Activated T-cell treated with anti-CD3 and anti-CD28 coated beads, Interleukin-2, amount 50 U/mL, for 24 hours (primary cell): ENCODE measurements at regions not wholly inside any gene's neighbourhood (a gene's known extent, or its start where the extent isn't known, plus 50 kb on each side); places are given as distances from the start of the nearest gene placed in this dataset.
"Not testable (repeated sequence)": the region's sequence is repeated elsewhere in the genome, so short reads cannot be mapped to it uniquely, and the experiment has no call there.

Source experiments
- DNase-seq: peaks from one replicate; pipeline ENCODE4 v3.0.0-alpha.2; 2020
- H3K27ac Mint-ChIP-seq: 2 replicates; pipeline ENCODE4 v1.8.0; 2020; ENCODE audit warnings: mild to moderate bottlenecking, mixed read lengths
- H3K27me3 Mint-ChIP-seq: 2 replicates; pipeline ENCODE4 v1.8.0; 2020; ENCODE audit warnings: mixed read lengths
- H3K36me3 Mint-ChIP-seq: 2 replicates; pipeline ENCODE4 v1.8.0; 2020; ENCODE audit warnings: low read depth, mixed read lengths
- H3K4me1 Mint-ChIP-seq: 2 replicates; pipeline ENCODE4 v1.8.0; 2020; ENCODE audit warnings: low read depth, mixed read lengths
- H3K4me3 Mint-ChIP-seq: 2 replicates; pipeline ENCODE4 v1.8.0; 2020; ENCODE audit warnings: mild to moderate bottlenecking, moderate library complexity, mixed read lengths
- H3K9me3 Mint-ChIP-seq: 2 replicates; pipeline ENCODE4 v1.8.0; 2020; ENCODE audit warnings: mixed read lengths

DNA sequence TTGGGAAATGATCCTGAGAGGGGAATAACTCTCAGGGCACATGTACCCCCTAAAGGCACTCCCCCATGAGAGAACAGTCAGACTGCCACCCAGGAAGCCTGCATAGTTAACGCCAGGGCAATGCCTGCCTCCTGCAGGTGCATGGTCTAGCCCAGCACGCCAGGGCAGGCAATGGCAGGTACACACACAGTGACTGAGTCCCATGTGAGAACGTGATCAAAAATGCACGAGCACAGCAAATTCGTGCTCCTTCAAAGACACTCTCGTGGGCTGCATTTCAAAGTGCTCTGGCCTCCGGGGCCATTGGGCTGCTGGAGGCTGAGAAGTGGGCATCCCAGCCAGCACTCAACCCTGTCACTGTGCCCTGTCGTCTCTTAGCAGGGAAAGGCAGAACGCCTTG, 79.7 kb downstream of the SHANK2 start:
- no peak overlapping the region for H3K27ac Mint-ChIP-seq

GRCh38 chr11:71171576-71171975, 80.8 kb downstream of the SHANK2 start:
- H3K9me3 Mint-ChIP-seq: peaks cover 5% of the 10 kb centered on the region
- H3K27ac Mint-ChIP-seq: no peak overlapping the region
- no peaks in the 10 kb centered on the region for H3K4me1 Mint-ChIP-seq
- H3K36me3 Mint-ChIP-seq: no peaks in the 10 kb centered on the region
- DNase-seq: no peak
- H3K4me3 Mint-ChIP-seq: no peak overlapping the region
- peaks cover 18% of the 10 kb centered on the region for H3K27me3 Mint-ChIP-seq

More for the DNA sequence above, 79.7 kb downstream of the SHANK2 start:
- Mint-ChIP-seq H3K4me3 (no peak overlapping the region), H3K4me1 (no peaks in the 10 kb centered on the region), H3K9me3 (peaks cover 13% of the 10 kb centered on the region), H3K27me3 (peaks cover 18% of the 10 kb centered on the region), H3K36me3 (no peaks in the 10 kb centered on the region)
- DNase-seq: no peak

- Mint-ChIP-seq H3K36me3 (no peaks in the 10 kb centered on the region), H3K27me3 (peaks cover 18% of the 10 kb centered on the region), H3K4me1 (no peaks in the 10 kb centered on the region), H3K9me3 (no peaks in the 10 kb centered on the region), H3K4me3 (no peak overlapping the region), H3K27ac (no peak overlapping the region)
- DNase-seq: no peak
These were observed 81.6 kb downstream of the SHANK2 start for GRCh38 chr11:71170624-71171423.

- H3K36me3 Mint-ChIP-seq: no peaks in the 10 kb centered on the region
- no peak overlapping the region for H3K4me3 Mint-ChIP-seq
- H3K9me3 Mint-ChIP-seq: no peaks in the 10 kb centered on the region
- peaks cover 19% of the 10 kb centered on the region for H3K27me3 Mint-ChIP-seq
- no peaks in the 10 kb centered on the region for H3K4me1 Mint-ChIP-seq
- H3K27ac Mint-ChIP-seq: no peak overlapping the region
- DNase-seq: no peak
These were observed 83.1 kb downstream of the SHANK2 start for GRCh38 chr11:71169313-71169712.

- not testable (repeated sequence) for H3K4me3 Mint-ChIP-seq, H3K9me3 Mint-ChIP-seq, DNase-seq, H3K27me3 Mint-ChIP-seq, H3K36me3 Mint-ChIP-seq, H3K4me1 Mint-ChIP-seq, H3K27ac Mint-ChIP-seq
These were observed 84.6 kb downstream of the SHANK2 start for GRCh38 chr11:71167814-71168213.

DNA sequence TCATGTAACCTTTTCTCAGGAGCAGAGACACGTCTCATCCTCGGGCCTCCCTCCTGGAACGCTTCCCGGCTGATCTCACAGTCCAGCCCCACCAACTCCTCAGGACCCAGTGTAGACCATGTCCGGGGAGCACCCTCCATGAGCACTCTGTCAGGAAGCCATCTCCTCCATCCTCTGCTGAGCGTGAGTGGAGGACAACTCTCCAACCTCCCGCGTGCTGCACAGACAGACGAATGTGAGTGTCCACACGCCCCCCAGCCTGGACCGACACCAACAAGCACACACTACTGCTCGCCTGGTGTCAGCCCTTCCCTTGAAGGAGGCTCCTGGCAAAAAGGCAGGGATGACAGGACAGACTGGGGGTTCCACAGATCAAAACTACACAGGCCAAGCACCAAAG, 86.6 kb downstream of the SHANK2 start:
- DNase-seq: no peak
- H3K27me3 Mint-ChIP-seq: peaks cover 12% of the 10 kb centered on the region
- H3K27ac Mint-ChIP-seq: no peak overlapping the region
- no peaks in the 10 kb centered on the region for H3K36me3 Mint-ChIP-seq
- H3K4me3 Mint-ChIP-seq: no peak overlapping the region
- no peaks in the 10 kb centered on the region for H3K4me1 Mint-ChIP-seq
- H3K9me3 Mint-ChIP-seq: no peaks in the 10 kb centered on the region

- H3K9me3 Mint-ChIP-seq: no peaks in the 10 kb centered on the region
- H3K36me3 Mint-ChIP-seq: no peaks in the 10 kb centered on the region
- DNase-seq: no peak
- H3K27me3 Mint-ChIP-seq: peaks cover 12% of the 10 kb centered on the region
- no peaks in the 10 kb centered on the region for H3K4me1 Mint-ChIP-seq
- H3K4me3 Mint-ChIP-seq: no peak overlapping the region
- no peak overlapping the region for H3K27ac Mint-ChIP-seq
These were observed 87.8 kb downstream of the SHANK2 start for GRCh38 chr11:71164621-71165020.

GRCh38 chr11:71164186-71164585, 88.2 kb downstream of the SHANK2 start:
- no peak for DNase-seq
- no peaks in the 10 kb centered on the region for H3K36me3 Mint-ChIP-seq
- H3K9me3 Mint-ChIP-seq: no peaks in the 10 kb centered on the region
- no peak overlapping the region for H3K27ac Mint-ChIP-seq
- no peak overlapping the region for H3K4me3 Mint-ChIP-seq
- no peaks in the 10 kb centered on the region for H3K4me1 Mint-ChIP-seq
- peaks cover 15% of the 10 kb centered on the region for H3K27me3 Mint-ChIP-seq

GRCh38 chr11:71163371-71163770, 89.0 kb downstream of the SHANK2 start:
- no peaks in the 10 kb centered on the region for H3K9me3 Mint-ChIP-seq
- H3K27ac Mint-ChIP-seq: no peak overlapping the region
- no peak overlapping the region for H3K4me3 Mint-ChIP-seq
- no peak for DNase-seq
- H3K36me3 Mint-ChIP-seq: no peaks in the 10 kb centered on the region
- H3K4me1 Mint-ChIP-seq: no peaks in the 10 kb centered on the region
- H3K27me3 Mint-ChIP-seq: peaks cover 16% of the 10 kb centered on the region

GRCh38 chr11:71158936-71159335, 93.4 kb downstream of the SHANK2 start:
- DNase-seq: no peak
- H3K4me1 Mint-ChIP-seq: no peaks in the 10 kb centered on the region

DNA sequence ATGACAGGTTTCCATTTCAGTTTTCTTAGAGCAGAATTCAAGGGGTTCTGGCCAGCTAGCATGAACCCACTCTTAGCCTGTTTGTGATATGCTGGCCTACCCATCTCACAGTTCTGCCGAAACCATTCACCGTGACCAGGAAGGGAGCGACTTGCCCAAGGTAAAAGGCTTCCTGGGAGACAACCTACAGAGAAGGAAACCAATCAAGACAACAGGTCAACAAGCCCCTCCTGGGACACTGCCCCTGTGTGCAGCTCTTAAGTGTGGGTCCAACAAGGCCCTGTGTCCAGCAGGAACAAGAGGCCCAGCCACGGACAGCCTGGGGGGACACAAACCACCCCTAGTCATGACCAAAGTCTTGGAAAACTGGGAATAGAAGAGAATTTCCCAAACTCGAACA, 94.7 kb downstream of the SHANK2 start:
- not testable (repeated sequence) for H3K4me3 Mint-ChIP-seq, DNase-seq, H3K27ac Mint-ChIP-seq, H3K36me3 Mint-ChIP-seq, H3K4me1 Mint-ChIP-seq, H3K9me3 Mint-ChIP-seq
- peaks cover 39% of the 10 kb centered on the region for H3K27me3 Mint-ChIP-seq

More at GRCh38 chr11:71158936-71159335, 93.4 kb downstream of the SHANK2 start:
- Mint-ChIP-seq H3K27me3 (peaks cover 28% of the 10 kb centered on the region), H3K36me3 (no peaks in the 10 kb centered on the region), H3K4me3 (no peak overlapping the region), H3K27ac (no peak overlapping the region), H3K9me3 (no peaks in the 10 kb centered on the region)

GRCh38 chr11:71156301-71156700, 96.1 kb downstream of the SHANK2 start:
- H3K27me3 Mint-ChIP-seq: peaks cover 47% of the 10 kb centered on the region
- H3K36me3 Mint-ChIP-seq: no peaks in the 10 kb centered on the region
- no peak overlapping the region for H3K27ac Mint-ChIP-seq
- H3K4me3 Mint-ChIP-seq: no peak overlapping the region
- peaks cover 4% of the 10 kb centered on the region for H3K4me1 Mint-ChIP-seq
- DNase-seq: no peak
- no peaks in the 10 kb centered on the region for H3K9me3 Mint-ChIP-seq

DNA sequence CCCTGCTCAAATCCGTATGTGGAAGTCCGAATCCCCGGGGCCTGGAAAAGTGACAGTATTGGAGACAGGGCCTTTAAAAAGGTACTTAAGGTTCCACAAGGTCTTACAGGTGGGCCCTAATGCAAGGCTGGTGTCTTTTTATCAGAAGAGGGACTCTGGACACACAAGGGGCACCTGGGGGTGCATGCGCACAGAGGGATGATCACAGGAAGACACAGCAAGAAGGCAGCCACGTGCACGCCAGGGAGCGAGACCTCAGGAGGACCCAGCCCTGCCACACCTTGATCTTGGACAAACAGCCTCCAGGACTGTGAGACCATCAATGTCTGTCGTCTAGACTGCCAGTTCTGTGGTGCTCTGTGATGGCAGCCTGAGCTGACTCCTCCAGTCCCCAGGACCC, 96.5 kb downstream of the SHANK2 start:
- peaks cover 4% of the 10 kb centered on the region for H3K4me1 Mint-ChIP-seq
- no peak overlapping the region for H3K4me3 Mint-ChIP-seq
- peaks cover 44% of the 10 kb centered on the region for H3K27me3 Mint-ChIP-seq

DNA sequence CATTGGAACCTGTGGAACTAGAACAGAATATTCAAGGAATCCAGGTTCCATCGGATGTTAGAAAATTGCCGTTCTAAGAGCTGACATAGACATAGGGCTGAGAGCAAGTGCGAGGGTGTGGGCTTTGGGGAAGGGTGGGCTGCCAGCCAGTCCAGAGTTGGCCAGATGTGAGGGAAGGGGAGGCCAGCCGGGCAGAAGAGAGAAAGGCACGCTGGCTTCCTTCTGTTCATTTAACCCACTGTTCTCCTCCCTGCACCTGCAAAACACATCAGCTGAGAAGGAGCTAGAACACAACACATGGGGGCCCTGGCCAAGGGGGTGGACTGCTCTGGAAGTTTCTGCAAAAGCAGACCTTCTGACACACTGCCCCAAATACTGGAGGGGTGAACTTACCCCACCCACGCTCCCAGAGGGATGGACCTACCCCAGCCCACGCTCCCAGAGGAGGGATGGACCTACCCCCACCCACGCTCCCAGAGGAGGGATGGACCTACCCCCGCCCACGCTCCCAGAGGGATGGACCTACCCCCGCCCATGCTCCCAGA, 98.0 kb downstream of the SHANK2 start:
- H3K27ac Mint-ChIP-seq: no peak overlapping the region
- H3K4me3 Mint-ChIP-seq: no peak overlapping the region
- H3K27me3 Mint-ChIP-seq: peaks cover 44% of the 10 kb centered on the region
- no peaks in the 10 kb centered on the region for H3K36me3 Mint-ChIP-seq
- no peak for DNase-seq
- peaks cover 4% of the 10 kb centered on the region for H3K4me1 Mint-ChIP-seq
- H3K9me3 Mint-ChIP-seq: no peaks in the 10 kb centered on the region

More for the DNA sequence above, 96.5 kb downstream of the SHANK2 start:
- Mint-ChIP-seq H3K27ac (no peak overlapping the region), H3K36me3 (no peaks in the 10 kb centered on the region), H3K9me3 (no peaks in the 10 kb centered on the region)
- no peak for DNase-seq

GRCh38 chr11:71153005-71153390, 99.4 kb downstream of the SHANK2 start:
- peaks cover 44% of the 10 kb centered on the region for H3K27me3 Mint-ChIP-seq
- H3K27ac Mint-ChIP-seq: no peak overlapping the region
- no peak overlapping the region for H3K4me3 Mint-ChIP-seq
- peaks cover 4% of the 10 kb centered on the region for H3K4me1 Mint-ChIP-seq
- no peaks in the 10 kb centered on the region for H3K9me3 Mint-ChIP-seq
- no peaks in the 10 kb centered on the region for H3K36me3 Mint-ChIP-seq
- no peak for DNase-seq
